Stimulated activated CD4-positive, alpha-beta T cell treated with anti-CD3 and anti-CD28 coated beads, TNF-alpha, amount 100 ng/mL, for 1 hour (primary cell): ENCODE measurements at regions not wholly inside any gene's neighbourhood (a gene's known extent, or its start where the extent isn't known, plus 50 kb on each side); places are given as distances from the start of the nearest gene placed in this dataset.

Experiments
- DNase-seq, 3 donors: peaks; one replicate each; pipeline ENCODE4 v3.0.0-alpha.2; 2020; ENCODE audit warnings: low read depth in 3 of 3, low spot score in 1 of 3

DNA sequence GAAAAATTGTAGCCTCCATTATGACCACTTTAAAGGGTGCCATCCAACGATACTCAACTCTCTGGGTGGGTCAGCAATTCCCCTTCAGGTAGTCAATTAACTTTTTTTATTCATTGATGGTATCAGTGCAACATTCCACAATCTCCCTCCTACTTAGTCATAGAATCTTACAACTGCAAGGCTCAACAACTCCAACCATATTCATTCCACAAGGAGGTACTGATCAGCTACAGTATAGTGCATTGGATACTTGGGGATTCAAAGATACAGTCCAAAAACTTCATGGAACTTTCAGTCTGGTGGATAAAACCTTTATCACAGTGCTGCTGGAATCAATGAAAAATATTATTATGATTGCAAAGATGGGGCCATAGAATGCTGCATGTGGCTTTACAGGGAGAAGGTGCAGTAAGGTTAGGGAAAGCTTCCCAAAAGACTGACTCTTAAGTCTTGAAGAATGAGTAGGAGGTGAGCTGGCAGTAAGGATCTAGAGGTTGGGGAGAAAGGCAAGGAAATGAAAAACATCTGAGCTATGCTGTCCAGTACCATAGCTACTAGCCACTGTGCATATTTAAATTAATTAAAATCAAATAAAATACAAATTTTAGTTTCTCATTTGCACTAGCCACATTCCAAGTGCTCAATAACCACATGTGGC lies 314.7 kb upstream of the PRDM1 start:
- DNase-seq: no peak

- no peak for DNase-seq
These were observed 316.1 kb upstream of the PRDM1 start for GRCh38 chr6:105769987-105770386.

- no peak for DNase-seq
These were observed 316.9 kb upstream of the PRDM1 start for GRCh38 chr6:105769197-105769596.

GRCh38 chr6:105767541-105767940 lies 318.6 kb upstream of the PRDM1 start:
- DNase-seq: no peak

DNA sequence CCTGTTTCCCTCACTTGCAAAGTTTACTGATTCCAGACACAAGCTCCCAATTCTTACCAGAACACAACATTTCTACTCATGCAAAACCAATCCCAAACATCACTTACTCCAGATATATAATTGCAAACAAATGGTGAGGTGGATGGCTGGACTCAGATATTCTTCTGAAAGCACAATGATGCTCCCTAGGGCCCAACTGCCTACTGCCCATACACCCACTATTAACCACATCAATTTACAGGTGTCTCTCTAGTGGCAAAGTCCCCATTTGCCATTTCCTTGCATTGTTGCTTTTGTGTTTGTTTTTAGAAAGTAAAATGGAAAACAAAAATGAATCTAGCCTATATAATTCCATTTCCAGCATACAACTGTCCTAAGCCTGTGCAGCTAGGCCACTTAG lies 320.9 kb upstream of the PRDM1 start:
- DNase-seq: no peak

DNA sequence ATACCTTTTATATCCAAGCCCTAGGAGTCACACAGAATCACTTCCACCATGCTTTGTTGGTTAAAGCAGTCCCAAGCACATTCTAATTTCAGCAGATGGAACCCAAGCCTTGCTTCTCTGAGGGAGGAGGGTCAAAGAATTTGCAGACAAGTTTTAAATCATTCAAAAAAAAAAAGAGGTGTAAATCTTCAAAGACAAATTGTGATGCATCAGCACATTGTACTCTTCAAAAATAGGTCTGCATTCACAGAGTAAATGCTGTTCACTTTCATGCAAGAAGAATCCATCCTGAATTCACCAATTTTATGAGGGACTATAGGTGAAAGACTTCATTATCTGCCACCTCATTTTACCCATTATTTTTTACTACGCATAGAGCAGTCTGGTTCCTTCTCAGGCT lies 321.8 kb upstream of the PRDM1 start:
- DNase-seq: no peak

DNA sequence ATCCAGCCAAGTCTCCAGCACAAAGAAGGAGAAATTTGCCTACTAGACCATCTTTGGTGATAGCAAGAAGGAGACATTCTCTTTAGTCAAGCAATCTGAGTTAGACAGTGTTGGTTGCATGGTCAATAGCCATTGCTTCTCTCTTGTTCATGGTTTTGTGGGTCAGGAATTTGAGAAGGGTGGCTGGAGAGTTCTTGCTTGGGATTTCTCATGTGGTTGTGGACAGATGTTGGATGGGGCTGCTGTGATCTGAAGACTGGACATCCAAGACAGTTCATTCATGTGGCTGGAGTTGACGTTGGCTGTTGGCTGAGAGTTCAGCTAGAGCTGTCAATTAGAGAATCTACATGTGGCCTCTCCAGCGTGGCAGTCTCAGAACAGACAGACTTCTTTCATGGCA lies 322.3 kb upstream of the PRDM1 start:
- no peak for DNase-seq

- DNase-seq: no peak
These were observed 325.4 kb upstream of the PRDM1 start for GRCh38 chr6:105760746-105761145.

DNA sequence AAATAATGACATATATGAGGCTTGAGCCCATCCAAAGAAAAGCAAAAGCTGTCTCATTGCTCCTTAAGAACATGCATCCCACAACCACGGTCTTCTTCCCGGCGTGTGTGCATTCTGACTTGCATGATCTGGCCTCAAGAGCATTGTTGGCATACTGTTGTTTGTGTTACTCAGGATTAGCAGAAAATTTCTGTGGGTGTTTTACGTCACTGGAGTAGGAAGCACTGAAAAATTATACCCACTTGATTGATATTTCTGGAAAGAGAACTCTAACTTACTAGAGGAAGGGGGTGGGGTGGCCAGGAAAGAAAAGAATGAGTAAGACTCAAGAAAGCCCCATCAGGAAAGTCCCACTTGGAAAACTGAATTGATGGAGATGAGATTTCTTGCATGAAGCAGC lies 326.2 kb upstream of the PRDM1 start:
- no peak for DNase-seq

- no peak for DNase-seq
These were observed 327.1 kb upstream of the PRDM1 start for GRCh38 chr6:105759015-105759414.

DNA sequence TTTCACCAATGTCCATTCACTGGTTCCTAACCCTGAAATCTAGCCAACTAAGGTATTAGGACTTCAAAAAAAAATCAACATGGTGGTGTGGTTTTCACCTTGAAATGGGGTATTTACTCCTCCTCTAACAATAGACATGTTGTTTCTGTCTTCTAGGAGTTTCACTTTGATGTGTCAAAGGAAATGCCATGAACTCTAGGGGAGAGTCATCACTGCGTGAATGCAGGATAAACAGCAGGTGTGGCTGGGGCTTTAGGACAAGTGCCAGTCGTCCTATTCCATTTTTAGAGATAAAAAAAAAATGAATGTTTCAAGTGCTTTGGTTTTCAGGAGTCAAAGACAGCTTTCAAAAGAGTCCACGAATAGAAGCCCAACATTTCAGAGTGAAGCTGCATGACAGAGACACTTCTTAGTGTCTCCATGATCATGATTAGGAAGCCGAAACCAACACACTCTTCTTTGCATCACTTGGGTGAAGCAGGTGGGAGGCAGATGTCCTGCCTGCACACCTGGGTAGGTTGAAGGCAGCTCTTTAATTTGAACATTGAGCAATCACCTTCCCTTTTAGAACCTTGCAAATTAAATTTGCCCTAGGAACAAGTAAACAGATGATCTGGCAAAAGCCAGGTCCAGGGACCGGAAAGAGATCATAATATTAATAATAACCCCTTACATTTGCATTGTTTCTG lies 328.5 kb upstream of the PRDM1 start:
- DNase-seq: no peak

- DNase-seq: no peak
These were observed 330.3 kb upstream of the PRDM1 start for GRCh38 chr6:105755885-105756284.

DNA sequence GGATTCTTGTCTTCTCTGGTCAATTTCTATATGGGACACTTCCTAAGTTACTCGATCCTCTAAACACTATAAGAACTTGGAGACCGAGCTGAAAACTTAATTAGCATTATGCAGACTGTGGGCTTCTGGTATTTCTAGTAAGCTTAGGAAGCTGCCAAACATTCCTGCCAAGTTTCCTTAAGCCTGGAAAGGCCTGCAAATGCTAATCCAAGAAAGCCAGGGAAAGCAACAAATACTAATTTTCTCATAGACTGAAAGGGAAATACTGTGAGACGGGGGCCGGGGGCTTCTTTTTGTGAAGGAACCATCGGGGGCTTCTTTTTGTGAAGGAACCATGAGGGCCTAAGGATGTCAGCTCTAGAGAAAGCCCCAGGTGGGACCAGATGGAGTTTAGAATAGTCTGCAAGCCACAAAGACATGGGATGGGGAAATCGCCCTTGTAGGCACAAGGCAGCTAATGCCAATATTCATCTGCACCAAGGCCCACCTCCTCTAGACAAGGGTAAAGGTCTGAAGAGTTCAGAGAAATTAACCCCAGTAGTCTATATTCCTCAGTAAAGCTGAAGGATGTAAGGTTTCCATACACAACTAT lies 332.4 kb upstream of the PRDM1 start:
- no peak for DNase-seq

DNA sequence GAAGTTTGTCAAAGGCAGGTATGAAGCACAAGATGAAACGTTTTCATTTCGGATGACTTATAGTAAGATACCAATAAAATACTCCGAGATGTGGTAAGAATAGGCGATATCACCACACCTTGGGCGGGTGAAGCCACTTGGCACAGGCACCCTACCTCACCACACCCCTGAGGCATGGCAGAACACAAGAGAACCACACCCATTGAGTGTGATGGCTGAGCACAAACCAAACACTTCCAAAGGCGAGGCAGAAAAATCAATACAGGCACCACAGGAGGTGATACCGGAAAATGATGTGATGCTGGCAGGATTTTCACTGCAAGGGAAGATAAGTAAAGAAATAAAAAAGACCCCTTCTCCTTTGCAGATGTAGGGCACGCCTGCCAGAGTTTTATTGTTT lies 332.9 kb upstream of the PRDM1 start:
- no peak for DNase-seq

DNA sequence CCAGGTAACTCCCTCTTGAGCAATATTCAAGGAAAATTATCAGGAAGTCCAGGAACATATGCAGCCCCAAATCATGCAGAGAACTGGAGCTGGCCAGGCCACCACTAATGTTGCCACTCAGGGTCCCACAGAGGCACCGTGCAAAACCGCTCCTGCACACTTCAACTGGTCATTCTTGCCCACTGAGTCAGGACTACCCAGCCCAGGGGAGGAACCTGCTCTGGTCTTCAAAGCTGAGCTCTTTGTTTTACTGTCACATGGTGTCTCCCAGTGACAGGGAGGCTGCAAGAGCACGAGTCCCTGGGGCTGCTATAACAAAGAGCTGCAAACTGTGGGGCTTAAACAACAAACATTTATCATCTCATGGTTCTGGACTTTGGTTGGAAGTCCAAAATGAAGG lies 336.0 kb upstream of the PRDM1 start:
- DNase-seq: no peak

DNA sequence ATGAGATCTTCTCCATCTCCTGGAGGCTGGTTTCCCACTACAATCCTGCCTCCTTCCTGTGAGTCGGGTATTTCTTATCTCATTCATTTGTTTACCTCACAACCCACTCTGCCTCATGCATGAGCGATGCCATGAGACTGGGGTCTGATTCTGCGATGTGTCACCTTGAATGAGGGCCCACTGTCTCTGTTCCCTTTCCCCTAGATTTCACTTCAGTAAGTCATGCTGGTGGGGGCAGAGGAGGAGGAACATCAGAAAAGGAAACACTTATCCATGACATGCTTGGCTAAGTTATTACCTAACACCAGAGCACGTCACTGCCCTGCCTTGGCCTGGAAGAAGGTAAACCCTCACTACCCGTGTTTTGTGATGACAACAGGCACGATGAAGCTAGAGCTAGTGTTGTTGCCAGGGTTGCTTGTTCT lies 337.4 kb upstream of the PRDM1 start:
- DNase-seq: no peak

DNA sequence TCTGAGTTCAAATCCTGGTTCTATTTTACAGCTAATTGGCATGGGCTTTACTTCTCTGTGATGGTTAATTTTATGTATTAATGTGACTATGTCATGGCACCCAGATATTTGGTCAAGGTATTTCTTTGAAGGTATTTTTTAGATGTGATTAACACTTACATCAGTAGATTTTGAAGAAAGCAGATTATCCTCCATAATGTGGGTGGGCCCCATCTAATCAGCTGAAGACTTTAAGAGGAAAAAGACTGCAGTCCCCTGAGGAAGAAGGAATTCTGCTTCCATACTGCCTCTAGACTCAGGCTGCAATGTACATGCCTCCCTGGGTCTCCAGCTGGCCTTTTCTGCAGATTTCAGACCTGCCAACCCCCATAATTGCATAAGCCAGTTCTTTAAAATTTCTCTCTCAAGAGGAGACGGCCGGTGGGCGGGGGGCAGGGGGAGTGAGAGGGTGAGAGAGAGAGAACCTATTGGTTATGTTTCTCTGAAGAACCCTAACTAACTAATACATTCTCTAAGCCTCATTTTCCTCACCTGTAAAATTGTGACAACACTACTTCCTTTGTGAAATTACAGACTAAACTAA lies 338.2 kb upstream of the PRDM1 start:
- no peak for DNase-seq

DNA sequence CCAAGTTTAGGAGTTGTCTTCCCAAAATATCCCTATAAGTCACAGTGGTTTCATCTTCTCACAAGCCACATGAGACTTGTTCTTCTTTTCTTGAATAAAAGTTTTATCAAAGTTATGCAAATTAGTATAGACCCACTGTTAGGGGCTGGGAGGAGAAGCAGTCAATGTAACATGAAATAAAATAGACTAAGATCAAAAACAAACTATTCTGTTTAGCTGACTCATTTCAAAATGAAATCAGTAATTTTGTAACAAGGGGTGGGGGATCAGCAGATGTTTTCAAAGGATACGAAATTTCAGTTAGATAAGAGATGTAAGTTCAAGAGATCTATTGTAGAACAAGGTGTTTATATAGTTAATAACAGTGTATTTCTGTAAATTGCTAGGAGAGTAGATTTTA lies 339.6 kb upstream of the PRDM1 start:
- DNase-seq: no peak

DNA sequence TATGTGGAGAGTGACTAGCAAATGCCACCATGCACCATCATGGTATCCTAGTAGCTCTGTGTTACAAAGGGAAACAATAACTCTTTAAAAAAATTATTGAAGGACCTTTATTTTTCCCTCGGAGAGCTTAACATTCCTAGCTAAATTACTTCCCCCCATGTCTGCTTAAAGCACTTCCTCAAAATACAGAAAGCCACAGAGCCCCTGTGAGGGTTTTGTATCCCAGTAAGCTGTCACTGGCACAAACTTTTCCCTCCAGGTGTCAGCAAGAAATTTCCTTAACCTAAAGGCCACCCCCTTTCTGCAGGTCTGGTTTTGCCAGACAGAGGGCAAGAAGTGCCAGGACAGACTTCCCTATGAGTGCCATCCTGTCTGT lies 340.0 kb upstream of the PRDM1 start:
- DNase-seq: no peak

DNA sequence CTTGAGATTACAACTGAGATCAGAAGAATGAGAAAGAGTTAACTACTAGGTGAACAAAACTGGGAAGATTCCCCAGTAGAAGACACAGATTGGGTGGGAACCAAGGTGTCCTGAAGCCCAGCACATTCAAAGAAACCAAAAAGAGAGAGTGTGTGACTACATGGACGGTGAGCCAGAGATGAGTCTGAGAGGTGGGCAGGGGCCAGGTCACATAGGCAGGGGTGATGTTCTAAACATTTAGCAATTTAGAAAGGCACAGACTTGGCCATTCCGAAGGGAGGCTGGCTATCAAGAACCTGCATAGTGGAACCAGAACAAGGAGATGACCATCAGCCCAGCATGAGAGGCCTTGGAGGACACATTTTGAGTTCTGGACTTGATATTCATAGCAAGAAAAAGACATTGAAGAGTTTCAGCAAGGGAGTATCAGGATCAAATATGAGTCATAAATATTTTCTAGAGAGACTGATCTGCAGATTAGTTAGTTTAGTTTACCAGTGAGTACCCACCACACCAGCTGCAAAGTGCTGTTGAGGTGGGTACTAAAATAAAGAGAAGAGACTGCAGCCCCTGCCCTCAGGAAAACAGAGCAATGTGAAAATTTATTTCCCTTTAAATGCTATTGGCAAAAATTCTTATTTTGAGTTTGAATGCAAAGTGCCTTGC lies 340.5 kb upstream of the PRDM1 start:
- DNase-seq: no peak

DNA sequence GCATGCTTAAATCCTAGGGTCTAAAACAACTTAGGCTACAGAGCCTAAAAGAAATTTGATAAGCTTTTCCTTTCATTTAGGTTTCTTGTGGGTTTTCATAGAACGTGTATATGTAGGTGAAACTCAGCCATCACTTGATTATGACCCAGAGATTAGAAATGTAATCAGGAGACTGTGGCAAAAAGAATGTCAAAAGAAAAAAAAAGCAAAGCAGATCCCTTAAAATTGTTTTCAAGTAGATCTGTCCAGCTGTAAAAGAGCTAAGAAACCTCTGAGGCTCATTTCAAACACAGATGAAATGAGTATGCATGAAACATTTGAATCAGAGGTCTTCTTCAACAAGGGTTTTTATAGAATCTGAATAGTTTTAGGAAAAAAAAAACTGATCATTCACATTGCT lies 341.3 kb upstream of the PRDM1 start:
- no peak for DNase-seq
